ENCODE measurements at regions not wholly inside any gene's neighbourhood (a gene's known extent, or its start where the extent isn't known, plus 50 kb on each side); places are given as distances from the start of the nearest gene placed in this dataset.

DNA sequence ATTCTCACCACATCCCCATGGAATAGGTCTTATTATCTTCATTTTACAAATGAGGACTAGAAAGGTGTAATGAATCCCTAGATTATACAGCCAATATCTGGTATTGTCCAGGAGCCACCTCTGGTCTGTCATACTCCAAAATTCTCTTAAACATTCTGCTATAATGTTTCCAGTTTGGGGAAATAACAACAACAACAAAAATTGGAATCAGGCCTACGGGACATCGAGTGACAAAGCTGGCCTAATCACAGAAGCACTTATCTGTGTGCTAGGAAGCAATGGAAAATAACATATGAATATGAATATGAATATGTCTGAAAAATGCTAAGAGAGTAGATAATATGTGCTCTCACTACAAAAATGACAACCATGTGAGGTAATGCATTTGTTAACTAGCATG, 264.1 kb downstream of the GASK1B start:
- no peaks in the 10 kb centered on the region for H4K20me1 ChIP-seq (ENCODE audit: control insufficient read depth, insufficient read depth, low read length, poor library complexity, severe bottlenecking)
- intact Hi-C loops (cut with micrococcal nuclease): no loop called here
- CTCF ChIA-PET: no interaction called here
- Mint-ChIP-seq H3K4me1 (no peaks in the 10 kb centered on the region), H3K27me3 (no peaks in the 10 kb centered on the region), H3K9me3 (ENCODE audit: insufficient read depth) (no peaks in the 10 kb centered on the region), H3K4me3 (no peak overlapping the region), H3K27ac (no peak overlapping the region)
- no peak overlapping the region for H2AFZ ChIP-seq (ENCODE audit: insufficient read depth, low read depth, low read length, poor library complexity, severe bottlenecking)
- POLR2A ChIA-PET: no interaction called here
- H3K9ac ChIP-seq (ENCODE audit: low read length): no peak overlapping the region
- ATAC-seq (ENCODE audit: low read depth): no peak
- TF ChIP-seq EZH2 (IDR thresholded peaks at IDR 0.05; ENCODE audit: borderline replicate concordance, insufficient read depth, low read depth, low read length, poor library complexity, severe bottlenecking): no peak
- H3K36me3 ChIP-seq (replicated peaks in 1 of 2; ENCODE audit: control extremely low read depth in 1 of 2, control insufficient read depth in 1 of 2, extremely low read depth in 1 of 2, insufficient read depth in 2 of 2, low read length in 1 of 2): no peaks in the 10 kb centered on the region
- H3K27me3 ChIP-seq (replicated peaks in 1 of 4; ENCODE audit: control extremely low read depth in 1 of 4, control insufficient read depth in 3 of 4, insufficient read depth in 4 of 4, low read length in 3 of 4): no peaks in the 10 kb centered on the region
- no peak overlapping the region for H3K27ac ChIP-seq (ENCODE audit: low read length in 2 of 2)
- H3K79me2 ChIP-seq (ENCODE audit: control insufficient read depth, insufficient read depth, low read length): no peaks in the 10 kb centered on the region
- no peak overlapping the region for H3K4me3 ChIP-seq (ENCODE audit: control extremely low read depth in 1 of 5, extremely low read depth in 1 of 5, insufficient read depth in 1 of 5, low read depth in 2 of 5, low read length in 4 of 5)
- H3K9me3 ChIP-seq (ENCODE audit: control extremely low read depth in 1 of 3, control insufficient read depth in 2 of 3, insufficient read depth in 1 of 3, low read length in 2 of 3): no peaks in the 10 kb centered on the region
- H3K4me1 ChIP-seq (ENCODE audit: control insufficient read depth in 2 of 2, insufficient read depth in 2 of 2, low read length in 2 of 2): no peaks in the 10 kb centered on the region
- no peak overlapping the region for H3K4me2 ChIP-seq (replicated peaks; ENCODE audit: low read depth, low read length, poor library complexity, severe bottlenecking)
- no CpG with 5 or more reads among the region's 2 CpGs for WGBS (ENCODE audit: insufficient coverage)
- no peak for DNase-seq

DNA sequence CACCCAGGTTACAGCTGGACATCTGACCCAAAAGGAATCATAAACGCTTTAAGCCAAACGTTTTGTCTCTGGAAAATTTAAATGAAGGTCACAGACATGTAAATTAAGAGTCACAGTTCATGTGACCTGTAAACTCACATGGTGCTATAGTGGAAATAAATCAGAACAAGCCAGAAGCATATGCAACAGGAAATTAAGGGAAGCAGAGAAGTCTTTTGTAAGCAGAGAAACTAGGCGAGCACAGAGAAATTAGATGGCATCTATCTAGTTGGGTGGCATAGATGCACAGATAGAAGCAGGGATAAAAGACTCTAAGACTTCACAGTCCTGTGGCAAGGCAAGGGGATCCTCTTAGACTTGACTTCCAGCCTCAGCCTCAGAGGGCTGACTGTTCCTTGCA, 264.8 kb downstream of the GASK1B start:
- H3K27ac Mint-ChIP-seq: no peak overlapping the region
- no peaks in the 10 kb centered on the region for H3K4me1 Mint-ChIP-seq
- Histone ChIP-seq H3K27ac (ENCODE audit: low read length in 2 of 2) (no peak overlapping the region), H3K27me3 (replicated peaks in 1 of 4; ENCODE audit: control extremely low read depth in 1 of 4, control insufficient read depth in 3 of 4, insufficient read depth in 4 of 4, low read length in 3 of 4) (no peaks in the 10 kb centered on the region), H3K4me1 (ENCODE audit: control insufficient read depth in 2 of 2, insufficient read depth in 2 of 2, low read length in 2 of 2) (no peaks in the 10 kb centered on the region), H3K9ac (ENCODE audit: low read length) (no peak overlapping the region), H3K36me3 (replicated peaks in 1 of 2; ENCODE audit: control extremely low read depth in 1 of 2, control insufficient read depth in 1 of 2, extremely low read depth in 1 of 2, insufficient read depth in 2 of 2, low read length in 1 of 2) (no peaks in the 10 kb centered on the region), H3K4me3 (ENCODE audit: control extremely low read depth in 1 of 5, extremely low read depth in 1 of 5, insufficient read depth in 1 of 5, low read depth in 2 of 5, low read length in 4 of 5) (no peak overlapping the region), H3K9me3 (ENCODE audit: control extremely low read depth in 1 of 3, control insufficient read depth in 2 of 3, insufficient read depth in 1 of 3, low read length in 2 of 3) (no peaks in the 10 kb centered on the region), H3K4me2 (replicated peaks; ENCODE audit: low read depth, low read length, poor library complexity, severe bottlenecking) (no peak overlapping the region), H2AFZ (ENCODE audit: insufficient read depth, low read depth, low read length, poor library complexity, severe bottlenecking) (no peak overlapping the region), H3K79me2 (ENCODE audit: control insufficient read depth, insufficient read depth, low read length) (no peaks in the 10 kb centered on the region), H4K20me1 (ENCODE audit: control insufficient read depth, insufficient read depth, low read length, poor library complexity, severe bottlenecking) (no peaks in the 10 kb centered on the region)
- no peaks in the 10 kb centered on the region for H3K9me3 Mint-ChIP-seq (ENCODE audit: insufficient read depth)
- no peaks in the 10 kb centered on the region for H3K27me3 Mint-ChIP-seq
- no peak for ATAC-seq (ENCODE audit: low read depth)
- TF ChIP-seq, protein P1, sequence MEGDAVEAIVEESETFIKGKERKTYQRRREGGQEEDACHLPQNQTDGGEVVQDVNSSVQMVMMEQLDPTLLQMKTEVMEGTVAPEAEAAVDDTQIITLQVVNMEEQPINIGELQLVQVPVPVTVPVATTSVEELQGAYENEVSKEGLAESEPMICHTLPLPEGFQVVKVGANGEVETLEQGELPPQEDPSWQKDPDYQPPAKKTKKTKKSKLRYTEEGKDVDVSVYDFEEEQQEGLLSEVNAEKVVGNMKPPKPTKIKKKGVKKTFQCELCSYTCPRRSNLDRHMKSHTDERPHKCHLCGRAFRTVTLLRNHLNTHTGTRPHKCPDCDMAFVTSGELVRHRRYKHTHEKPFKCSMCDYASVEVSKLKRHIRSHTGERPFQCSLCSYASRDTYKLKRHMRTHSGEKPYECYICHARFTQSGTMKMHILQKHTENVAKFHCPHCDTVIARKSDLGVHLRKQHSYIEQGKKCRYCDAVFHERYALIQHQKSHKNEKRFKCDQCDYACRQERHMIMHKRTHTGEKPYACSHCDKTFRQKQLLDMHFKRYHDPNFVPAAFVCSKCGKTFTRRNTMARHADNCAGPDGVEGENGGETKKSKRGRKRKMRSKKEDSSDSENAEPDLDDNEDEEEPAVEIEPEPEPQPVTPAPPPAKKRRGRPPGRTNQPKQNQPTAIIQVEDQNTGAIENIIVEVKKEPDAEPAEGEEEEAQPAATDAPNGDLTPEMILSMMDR (IDR thresholded peaks at IDR 0.05): no peak
- no peak for DNase-seq
- intact Hi-C loops (cut with micrococcal nuclease): no loop called here
- CTCF ChIA-PET: no interaction called here
- POLR2A ChIA-PET: no interaction called here
- WGBS (ENCODE audit: insufficient coverage): 93% methylated on average over 3 of the region's 3 CpGs
- no peak overlapping the region for H3K4me3 Mint-ChIP-seq

Measured in B cell (primary cell).